Lower lobe of right lung (tissue), 2 donors: ENCODE measurements at regions not wholly inside any gene's neighbourhood (a gene's known extent, or its start where the extent isn't known, plus 50 kb on each side); places are given as distances from the start of the nearest gene placed in this dataset.
A peak's percentile ranks its signal among the peaks of the same experiment; 100 is the strongest.

Experiments used
- ATAC-seq, 2 donors: fragments of 200-7000 bp; cut with Tn5 transposase; one replicate each; pipeline ENCODE4 v1.9.1; 2020 to 2022; ENCODE audit warnings: mild to moderate bottlenecking in 2 of 2, moderate library complexity in 2 of 2
- DNase-seq: peaks from one replicate; pipeline ENCODE4 v3.0.0-alpha.2; 2020
- H3K27ac ChIP-seq: fragments of 200-600 bp; one replicate; pipeline ENCODE4 v1.8.0; 2022
- H3K27me3 ChIP-seq: fragments of 200-600 bp; one replicate; pipeline ENCODE4 v1.8.0; 2022; ENCODE audit warnings: low read depth
- H3K36me3 ChIP-seq: fragments of 200-600 bp; one replicate; pipeline ENCODE4 v1.8.0; 2022; ENCODE audit warnings: mild to moderate bottlenecking
- H3K4me1 ChIP-seq: fragments of 200-600 bp; one replicate; pipeline ENCODE4 v1.8.0; 2022
- H3K4me3 ChIP-seq: fragments of 200-600 bp; one replicate; pipeline ENCODE4 v1.8.0; 2022; ENCODE audit warnings: mild to moderate bottlenecking
- H3K9me3 ChIP-seq: fragments of 200-600 bp; one replicate; pipeline ENCODE4 v1.8.0; 2022
- intact Hi-C: fragments of 100-400 bp; cut with DNase I; formaldehyde crosslinking; loops from one replicate; pipeline ENCODE4 v1.11.0; 2022
- TF ChIP-seq, protein P1 (sequence below): fragments of 200-600 bp; IDR thresholded peaks from one replicate; pipeline ENCODE4 v1.8.0; 2022; ENCODE audit warnings: antibody characterized with exemption, mild to moderate bottlenecking
- donor health status: DM: no; HTN: yes; CAD: no; lungs with severe emphysema.

DNA sequence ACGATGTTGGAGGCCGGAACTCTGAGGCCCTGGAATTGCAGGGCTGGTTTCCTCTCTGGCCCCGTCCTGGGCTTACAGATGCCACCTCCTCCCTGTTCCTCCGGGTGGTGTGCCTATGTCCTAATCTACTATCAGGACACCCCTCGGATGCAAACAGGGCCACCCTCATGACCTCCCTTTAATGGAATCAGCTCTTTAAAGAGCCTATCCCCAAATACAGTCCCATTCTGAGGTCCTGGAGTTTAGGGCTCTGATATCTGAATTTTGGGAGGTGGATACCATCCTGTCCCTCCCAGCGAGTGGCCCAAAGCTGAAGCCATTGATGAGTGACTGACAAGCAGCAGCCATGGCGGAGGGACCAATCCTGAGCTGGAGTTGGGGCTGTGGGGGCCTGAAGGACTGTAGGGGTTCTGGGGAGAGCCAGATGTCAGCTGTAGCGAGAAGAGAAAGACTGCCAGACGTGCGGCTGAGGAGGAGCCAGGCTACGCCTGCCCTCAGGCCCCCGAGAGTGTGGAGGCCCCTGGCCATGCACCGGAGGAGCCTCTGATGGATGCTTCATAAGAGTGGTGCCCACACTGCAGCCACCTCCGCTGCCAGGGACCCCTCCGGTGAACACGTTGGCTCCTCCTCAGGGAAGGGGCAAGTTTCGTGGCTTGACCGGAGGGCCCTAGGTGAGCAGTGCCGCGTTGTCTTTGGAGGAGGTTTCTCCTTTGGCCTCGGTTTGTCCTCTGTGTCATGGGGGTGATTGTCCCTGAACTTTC, 100.2 kb downstream of the KIF26A start:
- peak; percentile 28 for DNase-seq
- no peaks in the 10 kb centered on the region for H3K36me3 ChIP-seq
- intact Hi-C loops: no loop called here
- TF ChIP-seq, protein P1, sequence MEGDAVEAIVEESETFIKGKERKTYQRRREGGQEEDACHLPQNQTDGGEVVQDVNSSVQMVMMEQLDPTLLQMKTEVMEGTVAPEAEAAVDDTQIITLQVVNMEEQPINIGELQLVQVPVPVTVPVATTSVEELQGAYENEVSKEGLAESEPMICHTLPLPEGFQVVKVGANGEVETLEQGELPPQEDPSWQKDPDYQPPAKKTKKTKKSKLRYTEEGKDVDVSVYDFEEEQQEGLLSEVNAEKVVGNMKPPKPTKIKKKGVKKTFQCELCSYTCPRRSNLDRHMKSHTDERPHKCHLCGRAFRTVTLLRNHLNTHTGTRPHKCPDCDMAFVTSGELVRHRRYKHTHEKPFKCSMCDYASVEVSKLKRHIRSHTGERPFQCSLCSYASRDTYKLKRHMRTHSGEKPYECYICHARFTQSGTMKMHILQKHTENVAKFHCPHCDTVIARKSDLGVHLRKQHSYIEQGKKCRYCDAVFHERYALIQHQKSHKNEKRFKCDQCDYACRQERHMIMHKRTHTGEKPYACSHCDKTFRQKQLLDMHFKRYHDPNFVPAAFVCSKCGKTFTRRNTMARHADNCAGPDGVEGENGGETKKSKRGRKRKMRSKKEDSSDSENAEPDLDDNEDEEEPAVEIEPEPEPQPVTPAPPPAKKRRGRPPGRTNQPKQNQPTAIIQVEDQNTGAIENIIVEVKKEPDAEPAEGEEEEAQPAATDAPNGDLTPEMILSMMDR: no peak
- H3K27me3 ChIP-seq: no peaks in the 10 kb centered on the region
- no peak overlapping the region for H3K27ac ChIP-seq
- H3K4me1 ChIP-seq: no peaks in the 10 kb centered on the region
- ATAC-seq: no peak
- peaks cover 22% of the 10 kb centered on the region for H3K9me3 ChIP-seq
- no peak overlapping the region for H3K4me3 ChIP-seq

DNA sequence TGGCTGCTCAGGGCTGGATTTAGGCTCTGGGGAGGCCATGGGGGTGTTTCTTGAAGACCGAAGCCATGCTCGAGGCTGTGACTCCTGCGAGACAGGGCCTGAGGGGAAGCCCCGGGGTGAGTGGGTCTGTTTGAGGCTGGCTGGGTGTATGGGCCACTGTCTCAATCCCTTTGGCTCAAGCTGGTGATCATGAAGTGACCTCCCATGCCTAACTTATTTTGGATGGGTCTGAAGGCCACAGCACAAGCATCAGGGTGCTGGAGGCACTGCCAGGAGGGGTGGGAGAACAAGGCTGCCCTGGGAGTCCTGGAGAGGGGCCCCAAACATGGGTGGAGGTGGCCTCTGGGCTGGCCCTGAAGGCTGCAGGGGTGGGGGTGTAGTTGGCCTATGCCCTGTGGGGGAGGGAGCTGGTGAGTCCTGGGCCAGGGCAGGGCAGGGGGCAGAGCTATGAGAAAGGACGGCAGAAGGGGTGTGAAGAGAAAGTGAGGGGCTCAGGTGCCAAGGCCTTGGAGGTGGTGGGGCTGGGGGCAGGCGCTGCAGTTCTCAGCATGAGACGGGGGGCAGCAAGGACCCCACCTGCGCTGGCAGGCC, 100.9 kb downstream of the KIF26A start:
- no peak for ATAC-seq
- H3K9me3 ChIP-seq: peaks cover 15% of the 10 kb centered on the region
- H3K4me3 ChIP-seq: no peak overlapping the region
- H3K4me1 ChIP-seq: no peaks in the 10 kb centered on the region
- H3K27me3 ChIP-seq: no peaks in the 10 kb centered on the region
- intact Hi-C loops: no loop called here
- no peaks in the 10 kb centered on the region for H3K36me3 ChIP-seq
- TF ChIP-seq, protein P1: no peak
- H3K27ac ChIP-seq: no peak overlapping the region
- DNase-seq: peak; percentile 20

DNA sequence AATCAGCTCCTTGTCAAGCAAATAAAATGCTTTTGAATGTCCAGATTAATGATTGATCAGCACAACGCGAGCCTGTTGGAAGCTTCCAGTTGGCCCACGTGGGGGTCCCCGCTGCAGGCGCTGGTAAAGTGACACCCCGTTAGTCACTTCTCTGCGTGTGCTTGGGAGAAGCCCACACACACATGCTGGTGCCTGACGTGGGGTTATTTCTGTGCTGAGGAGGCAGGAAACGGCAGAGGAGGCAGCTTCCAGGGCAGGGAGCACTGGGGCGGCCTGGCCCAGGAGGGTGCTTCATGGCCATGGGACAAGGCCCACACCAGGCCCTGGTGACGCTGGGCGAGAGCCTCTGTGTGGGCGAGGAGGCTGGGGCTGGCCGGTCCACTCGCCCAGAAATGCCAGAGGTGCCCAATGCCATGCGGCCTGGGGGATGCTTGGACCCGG, 101.5 kb downstream of the KIF26A start:
- Histone ChIP-seq H3K4me3 (no peak overlapping the region), H3K36me3 (no peaks in the 10 kb centered on the region), H3K27ac (no peak overlapping the region), H3K27me3 (no peaks in the 10 kb centered on the region), H3K4me1 (no peaks in the 10 kb centered on the region), H3K9me3 (peaks cover 10% of the 10 kb centered on the region)
- DNase-seq (peak; percentile 32), ATAC-seq (no peak)
- intact Hi-C loops: no loop called here
- TF ChIP-seq, protein P1: no peak

DNA sequence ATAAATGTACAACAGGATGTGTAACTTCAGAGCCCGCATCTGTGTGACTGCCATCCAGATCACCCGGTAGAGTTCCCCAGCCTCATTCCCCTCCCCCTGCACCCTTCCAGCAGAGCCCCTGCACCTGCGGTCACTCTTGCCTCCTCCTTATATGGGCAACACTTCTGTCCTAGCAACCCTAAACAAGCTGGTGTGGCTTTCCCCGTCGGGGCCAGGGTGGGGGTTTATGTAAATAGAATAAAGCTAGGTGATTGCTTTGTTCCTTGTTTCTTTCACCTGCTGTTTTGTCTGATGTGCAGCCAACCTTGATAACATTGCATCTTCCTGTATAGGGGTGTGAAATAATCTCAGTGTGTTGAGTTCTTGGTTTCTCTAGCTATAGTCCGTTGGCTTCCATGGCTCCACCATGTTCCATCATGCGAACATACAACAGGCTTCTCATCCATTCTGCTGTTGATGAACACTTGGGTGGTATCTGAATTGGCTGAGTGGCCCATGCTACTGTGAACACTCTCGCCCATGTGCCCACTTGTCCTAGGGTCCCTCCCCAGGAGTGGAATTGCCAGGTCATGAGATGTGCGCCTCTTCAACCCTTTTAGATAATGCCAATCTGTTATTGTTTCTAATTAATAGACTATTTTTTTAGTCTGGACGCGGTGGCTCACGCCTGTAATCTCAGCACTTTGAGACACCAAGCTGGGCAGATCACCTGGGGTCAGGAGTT, 102.2 kb downstream of the KIF26A start:
- no peaks in the 10 kb centered on the region for H3K4me1 ChIP-seq
- no peak overlapping the region for H3K27ac ChIP-seq
- no peak overlapping the region for H3K4me3 ChIP-seq
- ATAC-seq: no peak
- no peaks in the 10 kb centered on the region for H3K36me3 ChIP-seq
- peak; percentile 20 for DNase-seq
- no peaks in the 10 kb centered on the region for H3K27me3 ChIP-seq
- H3K9me3 ChIP-seq: peaks cover 12% of the 10 kb centered on the region
- TF ChIP-seq, protein P1: no peak
- intact Hi-C loops: no loop called here

DNA sequence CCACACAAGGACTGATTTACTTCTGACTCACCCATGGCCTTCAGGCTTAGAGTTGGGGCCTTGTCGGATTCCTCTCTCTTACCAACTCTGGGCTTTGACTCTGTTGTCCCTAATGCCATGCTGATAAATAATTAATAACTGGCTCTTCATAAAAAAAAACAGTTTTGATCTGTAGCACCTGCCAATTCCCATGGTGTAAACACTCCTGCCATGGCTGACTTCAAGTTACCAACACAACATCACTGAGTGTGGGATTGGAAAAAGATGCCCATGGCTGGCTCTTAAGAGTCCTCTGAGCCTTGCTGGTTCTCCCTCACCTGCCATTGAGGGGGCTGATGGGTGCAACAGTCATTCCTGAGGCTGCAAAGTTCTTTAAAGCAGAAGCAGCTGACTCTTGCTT, 104.8 kb downstream of the KIF26A start:
- Histone ChIP-seq H3K4me1 (no peaks in the 10 kb centered on the region), H3K4me3 (no peak overlapping the region), H3K27me3 (no peaks in the 10 kb centered on the region), H3K9me3 (peaks cover 6% of the 10 kb centered on the region), H3K36me3 (no peaks in the 10 kb centered on the region), H3K27ac (no peak overlapping the region)
- no peak for DNase-seq
- ATAC-seq: no peak
- intact Hi-C loops: no loop called here
- TF ChIP-seq, protein P1: no peak
